ENCODE measurements at regions not wholly inside any gene's neighbourhood (a gene's known extent, or its start where the extent isn't known, plus 50 kb on each side); places are given as distances from the start of the nearest gene placed in this dataset.
A peak's percentile ranks its signal among the peaks of the same experiment; 100 is the strongest.
"Not testable (repeated sequence)": the region's sequence is repeated elsewhere in the genome, so short reads cannot be mapped to it uniquely, and the experiment has no call there.

- no peak for DNase-seq
- no peaks in the 10 kb centered on the region for H3K9me3 ChIP-seq (ENCODE audit: control insufficient read depth, low read depth, low read length)
- H3K27ac ChIP-seq (ENCODE audit: low read length): no peak overlapping the region
- no peaks in the 10 kb centered on the region for H3K27me3 ChIP-seq (ENCODE audit: control insufficient read depth, insufficient read depth, low read length)
- H3K4me1 ChIP-seq (ENCODE audit: control insufficient read depth, insufficient read depth, low read length): no peaks in the 10 kb centered on the region
- H3K36me3 ChIP-seq (ENCODE audit: control insufficient read depth, insufficient read depth, low read length): no peaks in the 10 kb centered on the region
- WGBS (ENCODE audit: insufficient coverage, low lambda C conversion rate): 100% methylated on average over 2 of the region's 4 CpGs
- no peak overlapping the region for H3K4me3 ChIP-seq (ENCODE audit: low read length)
Observed at GRCh38 chr3:94784274-94784673, 721.4 kb downstream of the NSUN3 start.

GRCh38 chr3:94787066-94787465 lies 724.2 kb downstream of the NSUN3 start:
- Histone ChIP-seq H3K4me3 (ENCODE audit: low read length) (no peak overlapping the region), H3K27me3 (ENCODE audit: control insufficient read depth, insufficient read depth, low read length) (no peaks in the 10 kb centered on the region), H3K9me3 (ENCODE audit: control insufficient read depth, low read depth, low read length) (no peaks in the 10 kb centered on the region), H3K36me3 (ENCODE audit: control insufficient read depth, insufficient read depth, low read length) (no peaks in the 10 kb centered on the region), H3K27ac (ENCODE audit: low read length) (no peak overlapping the region), H3K4me1 (ENCODE audit: control insufficient read depth, insufficient read depth, low read length) (no peaks in the 10 kb centered on the region)
- WGBS (ENCODE audit: insufficient coverage, low lambda C conversion rate): 100% methylated on average over 2 of the region's 5 CpGs
- no peak for DNase-seq

- H3K27me3 ChIP-seq (ENCODE audit: control insufficient read depth, insufficient read depth, low read length): no peaks in the 10 kb centered on the region
- no peak overlapping the region for H3K27ac ChIP-seq (ENCODE audit: low read length)
- no peaks in the 10 kb centered on the region for H3K36me3 ChIP-seq (ENCODE audit: control insufficient read depth, insufficient read depth, low read length)
- no peak overlapping the region for H3K4me3 ChIP-seq (ENCODE audit: low read length)
- no peaks in the 10 kb centered on the region for H3K9me3 ChIP-seq (ENCODE audit: control insufficient read depth, low read depth, low read length)
- H3K4me1 ChIP-seq (ENCODE audit: control insufficient read depth, insufficient read depth, low read length): no peaks in the 10 kb centered on the region
- peak; percentile 1 to 19 for DNase-seq
- no CpG with 5 or more reads among the region's 1 CpG for WGBS (ENCODE audit: insufficient coverage, low lambda C conversion rate)
Observed at GRCh38 chr3:94787734-94788270, 724.9 kb downstream of the NSUN3 start.

GRCh38 chr3:94794563-94794962 lies 731.7 kb downstream of the NSUN3 start:
- Histone ChIP-seq H3K4me3 (ENCODE audit: low read length) (no peak overlapping the region), H3K9me3 (ENCODE audit: control insufficient read depth, low read depth, low read length) (no peaks in the 10 kb centered on the region), H3K27ac (ENCODE audit: low read length) (no peak overlapping the region), H3K27me3 (ENCODE audit: control insufficient read depth, insufficient read depth, low read length) (no peaks in the 10 kb centered on the region), H3K4me1 (ENCODE audit: control insufficient read depth, insufficient read depth, low read length) (no peaks in the 10 kb centered on the region), H3K36me3 (ENCODE audit: control insufficient read depth, insufficient read depth, low read length) (no peaks in the 10 kb centered on the region)
- DNase-seq: no peak

- Histone ChIP-seq H3K9me3 (ENCODE audit: control insufficient read depth, low read depth, low read length) (no peaks in the 10 kb centered on the region), H3K27me3 (ENCODE audit: control insufficient read depth, insufficient read depth, low read length) (no peaks in the 10 kb centered on the region), H3K27ac (ENCODE audit: low read length) (no peak overlapping the region), H3K4me1 (ENCODE audit: control insufficient read depth, insufficient read depth, low read length) (no peaks in the 10 kb centered on the region), H3K4me3 (ENCODE audit: low read length) (no peak overlapping the region), H3K36me3 (ENCODE audit: control insufficient read depth, insufficient read depth, low read length) (no peaks in the 10 kb centered on the region)
- 100% methylated on average over 1 of the region's 1 CpG for WGBS (ENCODE audit: insufficient coverage, low lambda C conversion rate)
- DNase-seq: no peak
Observed at GRCh38 chr3:94799420-94800060, 736.7 kb downstream of the NSUN3 start.

GRCh38 chr3:94811836-94812235 lies 749.0 kb downstream of the NSUN3 start:
- WGBS (ENCODE audit: insufficient coverage, low lambda C conversion rate): no CpG with 5 or more reads among the region's 2 CpGs
- H3K36me3 ChIP-seq (ENCODE audit: control insufficient read depth, insufficient read depth, low read length): no peaks in the 10 kb centered on the region
- H3K27me3 ChIP-seq (ENCODE audit: control insufficient read depth, insufficient read depth, low read length): no peaks in the 10 kb centered on the region

GRCh38 chr3:94821241-94821640 lies 758.4 kb downstream of the NSUN3 start:
- no peaks in the 10 kb centered on the region for H3K4me1 ChIP-seq (ENCODE audit: control insufficient read depth, insufficient read depth, low read length)
- no peak overlapping the region for H3K4me3 ChIP-seq (ENCODE audit: low read length)
- H3K27me3 ChIP-seq (ENCODE audit: control insufficient read depth, insufficient read depth, low read length): no peaks in the 10 kb centered on the region
- no peaks in the 10 kb centered on the region for H3K36me3 ChIP-seq (ENCODE audit: control insufficient read depth, insufficient read depth, low read length)
- H3K9me3 ChIP-seq (ENCODE audit: control insufficient read depth, low read depth, low read length): no peaks in the 10 kb centered on the region
- H3K27ac ChIP-seq (ENCODE audit: low read length): no peak overlapping the region
- DNase-seq: no peak
- WGBS (ENCODE audit: insufficient coverage, low lambda C conversion rate): no CpG with 5 or more reads among the region's 1 CpG

More at GRCh38 chr3:94811836-94812235, 749.0 kb downstream of the NSUN3 start:
- no peak overlapping the region for H3K27ac ChIP-seq (ENCODE audit: low read length)
- H3K9me3 ChIP-seq (ENCODE audit: control insufficient read depth, low read depth, low read length): no peaks in the 10 kb centered on the region
- no peaks in the 10 kb centered on the region for H3K4me1 ChIP-seq (ENCODE audit: control insufficient read depth, insufficient read depth, low read length)
- no peak overlapping the region for H3K4me3 ChIP-seq (ENCODE audit: low read length)
- DNase-seq: no peak

GRCh38 chr3:94822298-94822697 lies 759.4 kb downstream of the NSUN3 start:
- 80% methylated on average over 1 of the region's 2 CpGs for WGBS (ENCODE audit: insufficient coverage, low lambda C conversion rate)
- Histone ChIP-seq H3K4me3 (ENCODE audit: low read length) (no peak overlapping the region), H3K27ac (ENCODE audit: low read length) (no peak overlapping the region)

GRCh38 chr3:94846251-94846650 lies 783.4 kb downstream of the NSUN3 start:
- not testable (repeated sequence) for H3K27ac ChIP-seq (ENCODE audit: low read length); H3K9me3 ChIP-seq (ENCODE audit: control insufficient read depth, low read depth, low read length); H3K4me3 ChIP-seq (ENCODE audit: low read length); H3K4me1 ChIP-seq (ENCODE audit: control insufficient read depth, insufficient read depth, low read length); H3K36me3 ChIP-seq (ENCODE audit: control insufficient read depth, insufficient read depth, low read length); DNase-seq; H3K27me3 ChIP-seq (ENCODE audit: control insufficient read depth, insufficient read depth, low read length)
- no CpG with 5 or more reads among the region's 10 CpGs for whole genome bisulfite sequencing (ENCODE audit: insufficient coverage, low lambda C conversion rate)

More at GRCh38 chr3:94822298-94822697, 759.4 kb downstream of the NSUN3 start:
- H3K27me3 ChIP-seq (ENCODE audit: control insufficient read depth, insufficient read depth, low read length): no peaks in the 10 kb centered on the region
- no peaks in the 10 kb centered on the region for H3K9me3 ChIP-seq (ENCODE audit: control insufficient read depth, low read depth, low read length)
- no peaks in the 10 kb centered on the region for H3K36me3 ChIP-seq (ENCODE audit: control insufficient read depth, insufficient read depth, low read length)
- DNase-seq: no peak
- H3K4me1 ChIP-seq (ENCODE audit: control insufficient read depth, insufficient read depth, low read length): no peaks in the 10 kb centered on the region

- 33% methylated on average over 3 of the region's 3 CpGs for WGBS (ENCODE audit: insufficient coverage, low lambda C conversion rate)
- no peaks in the 10 kb centered on the region for H3K36me3 ChIP-seq (ENCODE audit: control insufficient read depth, insufficient read depth, low read length)
Observed at GRCh38 chr3:94862703-94863102, 799.8 kb downstream of the NSUN3 start.

GRCh38 chr3:94869059-94869547 lies 806.2 kb downstream of the NSUN3 start:
- WGBS (ENCODE audit: insufficient coverage, low lambda C conversion rate): no CpG with 5 or more reads among the region's 2 CpGs
- DNase-seq: no peak
- Histone ChIP-seq H3K27me3 (ENCODE audit: control insufficient read depth, insufficient read depth, low read length) (no peaks in the 10 kb centered on the region), H3K4me3 (ENCODE audit: low read length) (no peak overlapping the region), H3K36me3 (ENCODE audit: control insufficient read depth, insufficient read depth, low read length) (no peaks in the 10 kb centered on the region), H3K9me3 (ENCODE audit: control insufficient read depth, low read depth, low read length) (no peaks in the 10 kb centered on the region), H3K4me1 (ENCODE audit: control insufficient read depth, insufficient read depth, low read length) (no peaks in the 10 kb centered on the region), H3K27ac (ENCODE audit: low read length) (no peak overlapping the region)

More at GRCh38 chr3:94862703-94863102, 799.8 kb downstream of the NSUN3 start:
- Histone ChIP-seq H3K27me3 (ENCODE audit: control insufficient read depth, insufficient read depth, low read length) (no peaks in the 10 kb centered on the region), H3K9me3 (ENCODE audit: control insufficient read depth, low read depth, low read length) (no peaks in the 10 kb centered on the region), H3K4me1 (ENCODE audit: control insufficient read depth, insufficient read depth, low read length) (no peaks in the 10 kb centered on the region), H3K4me3 (ENCODE audit: low read length) (no peak overlapping the region), H3K27ac (ENCODE audit: low read length) (no peak overlapping the region)
- DNase-seq: peak; percentile 5 to 12
